IMR-90 (cell line): ENCODE measurements at regions not wholly inside any gene's neighbourhood (a gene's known extent, or its start where the extent isn't known, plus 50 kb on each side); places are given as distances from the start of the nearest gene placed in this dataset.

Experiments
- ATAC-seq: fragments of 200-7000 bp; cut with Tn5 transposase; 2 replicates; pipeline ENCODE4 v1.9.1; 2020; ENCODE audit warnings: low read depth, mild to moderate bottlenecking, moderate library complexity
- BruUV-seq: library from RNA; stranded (reverse); fragments of 400-500 nt; replicated peaks from 2 replicates; lab custom pipeline; 2021; lab: Mats Ljungman, UMichigan
- CTCF ChIA-PET: fragments of 300-600 bp; formaldehyde crosslinking; extraction: SDS; loops from one replicate; lab custom pipeline; 2021; ENCODE audit warnings: antibody characterized with exemption; lab: Yijun Ruan, JAX
- POLR2A ChIA-PET: fragments of 300-600 bp; sonication (Branson Sonifier 250); formaldehyde crosslinking; loops from one replicate; lab custom pipeline; 2022; ENCODE audit warnings: antibody characterized with exemption; ENCODE audit not compliant: unreplicated experiment; lab: Charles Lee
- DNase-seq: peaks from one replicate; pipeline ENCODE4 v3.0.0; 2013
- H2AFZ ChIP-seq: replicated peaks from 2 replicates; pipeline ENCODE3; 2013; ENCODE audit warnings: low read length, mild to moderate bottlenecking; ENCODE audit not compliant: poor library complexity
- H2AK5ac ChIP-seq: 2 replicates; pipeline ENCODE4 v1.6.1; 2013; ENCODE audit warnings: low read depth, low read length, inconsistent platforms
- H2AK9ac ChIP-seq: replicated peaks from 2 replicates; pipeline ENCODE3; 2013; ENCODE audit warnings: mild to moderate bottlenecking, low read depth, low read length, moderate library complexity; ENCODE audit not compliant: poor library complexity
- H2BK120ac ChIP-seq: 2 replicates; pipeline ENCODE4 v1.6.1; 2013; ENCODE audit warnings: low read depth, low read length, inconsistent platforms
- H2BK15ac ChIP-seq: 3 replicates; pipeline ENCODE4 v1.6.1; 2013; ENCODE audit warnings: low read depth, low read length, inconsistent platforms
- H2BK20ac ChIP-seq: 2 replicates; pipeline ENCODE4 v1.6.1; 2013; ENCODE audit warnings: low read depth, mild to moderate bottlenecking, inconsistent platforms, low read length, moderate library complexity
- H2BK5ac ChIP-seq: 2 replicates; pipeline ENCODE4 v1.6.1; 2013; ENCODE audit warnings: mild to moderate bottlenecking, low read depth, low read length, inconsistent platforms; ENCODE audit not compliant: poor library complexity, severe bottlenecking
- H3K14ac ChIP-seq: replicated peaks from 2 replicates; pipeline ENCODE4 v1.6.1; 2013; ENCODE audit warnings: low read depth, low read length, inconsistent platforms
- H3K18ac ChIP-seq: 2 replicates; pipeline ENCODE4 v1.6.1; 2013; ENCODE audit warnings: low read depth, low read length, control low read depth
- H3K23ac ChIP-seq: 2 replicates; pipeline ENCODE4 v1.6.1; 2013; ENCODE audit warnings: low read depth, low read length, inconsistent platforms
- H3K27ac ChIP-seq: 2 replicates; pipeline ENCODE4 v1.5.1; 2013; ENCODE audit warnings: mild to moderate bottlenecking, control low read depth, low read length; ENCODE audit not compliant: insufficient read depth
- H3K27me3 ChIP-seq: 2 replicates; pipeline ENCODE4 v1.6.1; 2013; ENCODE audit warnings: low read length; ENCODE audit not compliant: control insufficient read depth, insufficient read depth
- H3K36me3 ChIP-seq: 2 replicates; pipeline ENCODE4 v1.6.1; 2013; ENCODE audit warnings: low read length, mixed read lengths; ENCODE audit not compliant: control insufficient read depth, insufficient read depth
- H3K4ac ChIP-seq: 2 replicates; pipeline ENCODE4 v1.6.1; 2013; ENCODE audit warnings: low read depth, low read length, inconsistent platforms
- H3K4me1 ChIP-seq: 2 replicates; pipeline ENCODE4 v1.6.1; 2013; ENCODE audit warnings: low read length, mixed read lengths; ENCODE audit not compliant: control insufficient read depth, insufficient read depth
- H3K4me2 ChIP-seq: 2 replicates; pipeline ENCODE4 v1.6.1; 2013; ENCODE audit warnings: low read depth, mild to moderate bottlenecking, control low read depth, low read length, moderate library complexity
- H3K4me3 ChIP-seq: 2 replicates; pipeline ENCODE4 v1.5.1; 2013; ENCODE audit warnings: low read depth, mild to moderate bottlenecking, control low read depth, low read length, moderate library complexity; ENCODE audit not compliant: insufficient read depth
- H3K56ac ChIP-seq: 2 replicates; pipeline ENCODE4 v1.6.1; 2013; ENCODE audit warnings: low read length, inconsistent platforms; ENCODE audit not compliant: insufficient read depth; ENCODE audit errors: extremely low read depth
- H3K79me1 ChIP-seq, 2 experiments: 2 replicates each; pipeline ENCODE4 v1.6.1; 2013; ENCODE audit warnings: low read length in 2 of 2, inconsistent platforms in 1 of 2, low read depth in 1 of 2
- H3K9ac ChIP-seq: 2 replicates; pipeline ENCODE4 v1.6.1; 2013; ENCODE audit warnings: low read depth, low read length, control low read depth
- H3K9me1 ChIP-seq: 2 replicates; pipeline ENCODE4 v1.6.1; 2013; ENCODE audit warnings: low read length, inconsistent platforms; ENCODE audit not compliant: insufficient read depth
- H3K9me3 ChIP-seq: 2 replicates; pipeline ENCODE4 v1.6.1; 2013; ENCODE audit warnings: low read length; ENCODE audit not compliant: control insufficient read depth, insufficient read depth
- H4K20me1 ChIP-seq: 2 replicates; pipeline ENCODE4 v1.6.1; 2013; ENCODE audit warnings: low read length, inconsistent platforms; ENCODE audit not compliant: insufficient read depth
- H4K5ac ChIP-seq: 2 replicates; pipeline ENCODE4 v1.6.1; 2013; ENCODE audit warnings: mild to moderate bottlenecking, low read depth, low read length, control low read depth
- H4K8ac ChIP-seq, 2 experiments: 2 replicates each; pipeline ENCODE4 v1.6.1; 2013; ENCODE audit warnings: low read depth in 2 of 2, low read length in 2 of 2, control low read depth in 1 of 2, inconsistent platforms in 1 of 2
- H4K91ac ChIP-seq: 2 replicates; pipeline ENCODE4 v1.6.1; 2013; ENCODE audit warnings: low read depth, low read length, inconsistent platforms; ENCODE audit not compliant: insufficient read depth
- CEBPB ChIP-seq: IDR thresholded peaks from 2 replicates; pipeline ENCODE4 v1.6.1; 2012; ENCODE audit warnings: low read depth, low read length, improper control_type of control experiment
- CTCF ChIP-seq: conservative IDR thresholded peaks from 2 replicates; pipeline ENCODE4 v1.5.1; 2012; ENCODE audit warnings: mild to moderate bottlenecking, low read depth, low read length, improper control_type of control experiment
- ELK1 ChIP-seq: fragments of 150-350 bp; IDR thresholded peaks from 2 replicates; pipeline ENCODE4 v1.6.1; 2016; ENCODE audit warnings: low read depth, mild to moderate bottlenecking, low read length, moderate library complexity, borderline replicate concordance
- MXI1 ChIP-seq: IDR thresholded peaks from 2 replicates; pipeline ENCODE4 v1.6.1; 2012; ENCODE audit warnings: low read depth, mild to moderate bottlenecking, low read length, moderate library complexity, borderline replicate concordance
- NFE2L2 ChIP-seq: fragments of 150-350 bp; IDR thresholded peaks from 2 replicates; pipeline ENCODE4 v1.6.1; 2016; ENCODE audit warnings: low read depth, mild to moderate bottlenecking, low read length
- POLR2A ChIP-seq: IDR thresholded peaks from 2 replicates; pipeline ENCODE4 v1.6.1; 2012; ENCODE audit warnings: mild to moderate bottlenecking, low read depth, low read length
- RFX5 ChIP-seq: IDR thresholded peaks from 2 replicates; pipeline ENCODE4 v1.8.0; 2012; ENCODE audit warnings: low read depth, mild to moderate bottlenecking, low read length, moderate library complexity
- SMC3 ChIP-seq: fragments of 150-350 bp; IDR thresholded peaks from 2 replicates; pipeline ENCODE4 v1.6.1; 2016; ENCODE audit warnings: low read depth, mild to moderate bottlenecking, antibody characterized with exemption, low read length, moderate library complexity
- WGBS, 2 experiments: methylation state at CpG; one replicate each; pipeline versions ENCODE4 v1.1.5 to v1.1.7; 2013; ENCODE audit warnings: missing lambda C conversion rate in 2 of 2; ENCODE audit not compliant: insufficient read length in 1 of 2; ENCODE audit errors: extremely low coverage in 2 of 2; 5-methylcytosine and 5-hydroxymethylcytosine counted together
- dilution Hi-C: fragments of 300-500 bp; cut with HindIII; formaldehyde crosslinking; loops from one replicate; pipeline ENCODE4 v1.14.3; 2018; ENCODE audit warnings: low sequenced_read_pairs; ENCODE audit not compliant: unreplicated experiment
- in situ Hi-C: fragments of 300-500 bp; cut with MboI; formaldehyde crosslinking; loops from 3 replicates; pipeline ENCODE4 v1.14.3; 2019; ENCODE audit warnings: low sequenced_read_pairs, inconsistent platforms, mixed read lengths
- intact Hi-C: fragments of 100-400 bp; cut with micrococcal nuclease; formaldehyde crosslinking; loops from 2 replicates; pipeline ENCODE4 v1.10.0; 2022

- dilution Hi-C loops (no loop called here), intact Hi-C loops (no loop called here), in situ Hi-C loops (no loop called here)
- Histone ChIP-seq H3K9ac (no peak overlapping the region), H2AK5ac (no peak overlapping the region; the same call in 1 of the 2 replicates), H3K56ac (no peak overlapping the region), H3K4ac (no peak overlapping the region), H4K8ac (no peak overlapping the region), H3K9me1 (peaks cover 7% of the 10 kb centered on the region; the same call in 1 of the 2 replicates), H3K9me3 (no peaks in the 10 kb centered on the region), H4K91ac (no peak overlapping the region), H4K5ac (no peak overlapping the region), H3K79me1 (no peaks in the 10 kb centered on the region), H2BK5ac (no peak overlapping the region), H4K20me1 (no peaks in the 10 kb centered on the region), H3K18ac (no peak overlapping the region), H2BK20ac (no peak overlapping the region), H3K36me3 (no peaks in the 10 kb centered on the region), H3K4me2 (no peak overlapping the region), H3K27me3 (no peaks in the 10 kb centered on the region), H2BK15ac (no peak overlapping the region), H2AFZ (no peak overlapping the region), H3K23ac (no peak overlapping the region), H2AK9ac (no peak overlapping the region), H3K27ac (no peak overlapping the region), H3K4me3 (no peak overlapping the region), H3K4me1 (peaks cover 10% of the 10 kb centered on the region), H3K14ac (no peak overlapping the region), H2BK120ac (no peak overlapping the region)
- no TSS peak for BruUV-seq
- WGBS, 2 experiments: no CpG with 5 or more reads among the region's 3 CpGs
- ChIA-PET POLR2A (no interaction called here), CTCF (no interaction called here)
- ATAC-seq (no peak), DNase-seq (no peak)
- TF ChIP-seq CEBPB (no peak), MXI1 (no peak), NFE2L2 (no peak), RFX5 (no peak), ELK1 (no peak), SMC3 (no peak), POLR2A (no peak), CTCF (no peak)
These were observed 122.7 kb upstream of the THBS1 start for GRCh38 chr15:39458131-39458530.
